GM12891 (cell line): ENCODE measurements at regions not wholly inside any gene's neighbourhood (a gene's known extent, or its start where the extent isn't known, plus 50 kb on each side); places are given as distances from the start of the nearest gene placed in this dataset.

Source experiments
- DNase-seq: peaks from one replicate; pipeline ENCODE4 v3.0.0; 2011; ENCODE audit warnings: low spot score; ENCODE audit not compliant: insufficient read length
- FAIRE-seq: peaks from 2 replicates; lab custom pipeline; 2011; peaks lifted over from hg19 to GRCh38; lab: Jason Lieb, UNC
- PAX5 ChIP-seq: IDR thresholded peaks from 2 replicates; pipeline ENCODE4 v1.6.1; 2011; ENCODE audit warnings: low read length, moderate library complexity, mild to moderate bottlenecking; ENCODE audit not compliant: insufficient read depth, severe bottlenecking
- POLR2A ChIP-seq: IDR thresholded peaks from 2 replicates; pipeline ENCODE4 v1.6.1; 2011; ENCODE audit warnings: low read depth, low read length, control low read depth
- POLR2AphosphoS5 ChIP-seq: IDR thresholded peaks from 2 replicates; pipeline ENCODE4 v1.6.1; 2011; ENCODE audit warnings: low read depth, low read length, control low read depth
- POU2F2 ChIP-seq: IDR thresholded peaks from 2 replicates; pipeline ENCODE4 v1.6.1; 2011; ENCODE audit warnings: low read depth, mild to moderate bottlenecking, control low read depth, low read length, moderate library complexity
- SPI1 ChIP-seq: IDR thresholded peaks from 2 replicates; pipeline ENCODE4 v1.6.1; 2011; ENCODE audit warnings: low read depth, low read length, control low read depth
- TAF1 ChIP-seq: IDR thresholded peaks from 2 replicates; pipeline ENCODE4 v1.6.1; 2011; ENCODE audit warnings: low read depth, low read length, control low read depth

DNA sequence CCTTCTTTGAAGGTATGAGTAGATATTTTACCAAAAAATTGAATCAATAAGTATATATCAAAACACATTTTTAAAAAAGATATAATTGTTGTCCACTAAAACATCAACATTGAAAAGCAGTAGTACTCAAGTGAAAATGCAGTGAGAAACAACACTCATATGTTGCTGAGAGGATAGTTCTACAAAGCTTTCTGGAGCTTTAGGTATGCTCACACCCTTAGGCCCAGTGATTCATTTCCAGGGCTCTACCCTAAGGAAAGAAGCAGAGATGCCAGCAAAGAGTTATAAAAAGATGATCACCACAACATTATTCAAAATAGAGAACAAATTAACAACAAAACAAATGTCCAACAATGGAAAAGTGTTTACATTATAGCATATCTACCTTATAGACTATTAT, 197.3 kb upstream of the CCDC150 start:
- FAIRE-seq (no peak), DNase-seq (no peak)
- TF ChIP-seq PAX5: no peak
- TF ChIP-seq POLR2A: no peak
- TF ChIP-seq TAF1: no peak
- no peak for TF ChIP-seq POU2F2
- no peak for TF ChIP-seq POLR2AphosphoS5
- TF ChIP-seq SPI1: no peak

DNA sequence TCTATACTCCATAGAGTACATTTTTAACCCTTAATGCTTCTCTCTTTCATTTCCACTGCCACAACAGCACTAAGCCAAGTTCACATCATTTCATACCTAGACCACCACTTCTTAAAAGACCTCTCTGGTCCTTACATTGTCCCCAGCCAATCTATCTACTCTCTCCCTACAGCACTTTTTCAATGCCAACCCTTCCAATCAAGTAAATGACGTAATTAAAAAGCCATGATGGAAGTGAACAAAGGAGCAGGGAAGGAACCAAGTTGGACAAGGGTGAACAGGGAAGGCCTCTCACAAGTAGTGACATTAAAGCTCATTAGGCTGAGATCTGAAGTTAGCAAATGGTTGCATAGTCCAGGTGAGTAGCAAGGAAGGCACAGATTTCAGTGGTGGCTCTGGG, 195.1 kb upstream of the CCDC150 start:
- no peak for DNase-seq
- TF ChIP-seq POLR2A (no peak), TAF1 (no peak), POU2F2 (no peak), POLR2AphosphoS5 (no peak), PAX5 (no peak), SPI1 (no peak)
- peak; percentile 26 for FAIRE-seq

DNA sequence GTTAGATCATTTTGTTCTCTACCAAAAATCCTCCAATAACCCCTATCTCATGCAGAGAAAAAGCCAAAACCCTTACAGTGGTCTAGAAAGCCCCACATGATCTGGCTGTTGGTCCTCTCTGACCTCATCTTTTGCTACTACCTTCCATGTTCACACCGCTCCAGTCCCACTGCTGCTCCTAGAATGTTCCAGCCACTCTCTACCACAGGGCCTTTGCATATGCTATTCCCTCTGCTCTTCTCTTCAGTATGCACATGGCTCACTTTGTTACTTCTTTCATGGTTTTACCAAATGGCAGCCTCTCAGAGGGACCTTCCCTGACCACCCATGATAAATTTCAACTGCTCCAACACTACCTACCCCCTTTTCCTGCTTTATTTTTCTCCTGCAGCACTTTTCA, 193.5 kb upstream of the CCDC150 start:
- DNase-seq (no peak), FAIRE-seq (no peak)
- TF ChIP-seq POLR2A: no peak
- no peak for TF ChIP-seq TAF1
- no peak for TF ChIP-seq PAX5
- no peak for TF ChIP-seq POLR2AphosphoS5
- no peak for TF ChIP-seq SPI1
- no peak for TF ChIP-seq POU2F2

DNA sequence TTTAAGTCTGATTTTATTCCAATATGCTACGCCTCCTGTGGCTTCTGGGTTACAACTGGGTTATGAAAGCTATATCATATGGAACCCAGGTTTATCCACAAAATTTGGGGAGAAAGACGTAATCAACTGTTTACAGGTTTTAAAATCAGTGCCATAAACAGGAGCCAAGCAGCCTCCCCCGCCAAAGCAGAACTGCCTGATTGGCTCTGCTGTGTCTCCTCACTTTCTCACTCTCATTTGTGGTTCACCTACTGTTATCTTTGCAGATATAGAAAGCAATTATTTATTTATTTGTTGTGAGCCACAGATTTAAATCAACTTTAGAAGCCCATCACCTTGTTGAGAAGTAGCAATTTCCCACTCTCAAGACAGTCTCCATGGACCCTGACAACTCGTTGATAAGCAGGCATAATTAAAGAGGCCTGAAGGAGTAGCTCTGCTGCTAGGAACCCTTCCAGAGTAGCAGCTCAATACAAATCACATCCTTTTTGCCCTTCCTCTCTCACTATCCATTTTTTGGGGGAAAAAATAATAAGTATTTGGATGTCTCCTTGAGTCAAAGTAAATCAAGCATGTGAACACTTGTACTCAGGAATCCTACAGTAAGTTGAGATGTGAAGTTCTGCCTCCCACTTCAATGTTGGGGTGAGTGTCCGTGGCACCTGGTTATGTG, 191.0 kb upstream of the CCDC150 start:
- FAIRE-seq (peak; percentile 75), DNase-seq (no peak)
- TF ChIP-seq TAF1 (no peak), POLR2AphosphoS5 (peak; percentile 86), PAX5 (no peak), POU2F2 (peak; percentile 74), POLR2A (peak; percentile 95), SPI1 (no peak)

DNA sequence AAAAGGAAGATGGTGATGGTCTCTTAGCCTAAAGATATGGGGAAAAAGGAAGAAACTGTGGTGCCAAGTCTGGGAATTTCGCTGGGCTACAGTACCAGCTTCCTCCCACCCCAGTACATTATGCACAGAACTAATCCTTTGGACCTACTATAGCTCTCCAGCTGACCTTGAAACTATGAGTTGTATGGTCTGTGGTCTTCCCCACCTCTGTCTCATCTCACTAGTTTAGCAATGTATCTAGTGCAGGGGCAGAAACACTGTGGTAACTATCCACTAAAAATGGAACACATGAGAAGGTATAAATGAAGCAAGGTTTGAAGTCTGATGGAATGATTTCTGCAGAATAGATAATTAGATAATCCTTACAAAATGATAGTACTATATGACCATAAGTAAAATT, 190.4 kb upstream of the CCDC150 start:
- FAIRE-seq: peak; percentile 94
- no peak for TF ChIP-seq PAX5
- TF ChIP-seq POU2F2: peak; percentile 77; the same call in 1 of the 2 replicates

DNA sequence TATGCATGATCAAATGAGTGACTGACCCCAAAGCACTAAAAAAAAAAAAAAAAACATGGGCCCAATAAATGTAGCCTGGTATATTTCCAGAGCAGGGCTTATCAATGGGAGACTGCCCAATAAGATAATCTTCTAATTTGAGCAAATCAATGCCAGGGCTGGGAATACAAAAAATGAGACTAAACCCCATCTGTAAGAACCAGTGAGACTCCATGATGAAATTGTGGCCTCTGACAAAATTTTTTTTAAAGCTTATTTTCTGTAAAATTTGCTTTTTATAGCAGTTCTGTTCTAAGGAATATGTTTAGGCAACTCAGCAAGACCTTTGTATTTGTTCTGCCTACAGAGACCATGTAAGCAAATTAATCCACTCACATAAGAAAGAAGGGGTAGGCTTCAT, 186.8 kb upstream of the CCDC150 start:
- no peak for FAIRE-seq
- DNase-seq: no peak
- no peak for TF ChIP-seq POLR2AphosphoS5
- no peak for TF ChIP-seq POU2F2
- TF ChIP-seq TAF1: no peak
- no peak for TF ChIP-seq SPI1
- no peak for TF ChIP-seq PAX5
- TF ChIP-seq POLR2A: no peak

More for the DNA sequence above, 190.4 kb upstream of the CCDC150 start:
- DNase-seq: no peak

DNA sequence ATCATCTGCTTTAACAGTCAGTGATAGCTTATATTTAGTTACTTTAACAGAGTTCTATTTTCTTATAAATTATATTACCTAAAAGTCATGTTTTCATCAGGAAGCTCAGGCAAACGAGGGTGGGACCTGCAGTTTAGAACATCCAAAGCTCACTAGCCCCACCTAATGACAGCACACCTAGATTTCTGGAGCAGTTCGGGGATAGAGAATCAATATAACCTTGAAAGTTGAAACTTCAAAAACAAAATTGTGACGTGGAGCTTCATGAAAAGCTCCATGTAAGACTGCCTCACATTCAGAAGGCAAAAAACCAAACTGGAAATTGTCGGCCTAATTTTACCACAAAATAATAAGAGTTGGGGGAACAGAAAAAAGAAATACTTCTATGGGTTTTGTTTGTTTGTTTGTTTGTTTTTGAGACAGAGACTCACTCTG, 185.9 kb upstream of the CCDC150 start:
- no peak for TF ChIP-seq TAF1
- TF ChIP-seq POLR2A: no peak
- TF ChIP-seq POLR2AphosphoS5: no peak
- no peak for TF ChIP-seq PAX5
- no peak for TF ChIP-seq SPI1
- TF ChIP-seq POU2F2: no peak
- DNase-seq (peak; percentile 10), FAIRE-seq (peak; percentile 85)

DNA sequence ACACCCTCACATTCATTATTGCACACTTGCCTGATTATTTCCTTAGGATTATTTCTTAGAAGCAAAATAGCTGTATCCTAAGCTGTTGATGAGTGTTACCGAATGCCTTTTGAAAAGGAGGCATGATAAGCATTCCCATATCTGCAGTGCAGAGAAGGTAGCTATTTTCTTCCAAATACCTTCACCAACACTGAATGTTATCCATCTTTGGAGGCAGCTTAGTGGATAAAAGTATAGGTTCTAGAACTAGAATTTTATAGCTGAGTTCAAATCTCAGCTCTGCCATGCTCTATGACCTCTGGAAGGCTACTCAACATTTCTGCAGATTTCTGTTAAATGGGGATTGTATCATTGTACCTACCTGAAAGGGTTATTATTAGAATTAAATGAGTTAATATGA, 185.0 kb upstream of the CCDC150 start:
- no peak for FAIRE-seq
- TF ChIP-seq POLR2A: no peak
- no peak for TF ChIP-seq SPI1
- no peak for TF ChIP-seq PAX5
- no peak for TF ChIP-seq POLR2AphosphoS5
- TF ChIP-seq POU2F2: no peak
- no peak for TF ChIP-seq TAF1
- no peak for DNase-seq

DNA sequence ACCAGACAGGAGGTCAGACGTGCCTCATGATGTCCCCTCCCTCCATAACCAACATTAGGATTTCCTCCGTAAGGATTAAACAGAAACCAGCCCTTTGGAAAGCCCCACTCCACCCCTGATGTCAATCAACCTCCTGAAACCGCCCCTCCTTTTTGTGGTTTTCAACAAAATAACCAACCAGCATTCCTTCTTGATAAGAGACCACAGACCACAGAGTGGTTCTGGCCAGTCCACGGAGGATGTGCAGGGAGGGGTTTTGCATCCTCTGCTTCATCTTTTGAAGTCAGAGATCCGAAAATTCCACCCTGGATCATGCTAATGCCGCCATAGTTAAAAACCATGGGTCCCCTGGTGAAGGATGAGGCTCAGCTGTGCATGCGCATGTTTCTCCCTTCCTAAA, 180.0 kb upstream of the CCDC150 start:
- no peak for DNase-seq
- FAIRE-seq: no peak
- no peak for TF ChIP-seq POLR2A
- TF ChIP-seq PAX5: no peak
- no peak for TF ChIP-seq TAF1
- TF ChIP-seq SPI1: no peak
- no peak for TF ChIP-seq POU2F2
- no peak for TF ChIP-seq POLR2AphosphoS5

DNA sequence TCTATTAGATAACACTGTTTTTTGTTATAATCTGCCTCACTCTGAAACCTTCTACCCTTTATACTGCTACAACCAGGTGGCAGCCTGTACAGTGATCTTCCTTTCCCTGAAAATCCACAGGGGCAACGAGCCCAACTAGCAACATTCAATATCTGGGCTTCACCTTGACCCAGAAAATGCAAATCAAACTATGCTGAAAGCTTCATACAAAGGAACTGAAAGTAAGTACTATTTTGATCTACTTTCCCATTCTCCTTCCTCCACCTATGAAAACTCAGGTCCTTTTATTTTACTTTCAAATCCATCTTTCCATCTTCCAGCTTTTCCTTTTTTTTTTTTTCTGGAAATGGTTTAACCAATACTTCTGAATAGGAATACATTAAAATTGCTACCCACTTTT, 175.8 kb upstream of the CCDC150 start:
- DNase-seq: no peak
- FAIRE-seq: no peak
- TF ChIP-seq TAF1 (no peak), SPI1 (peak; percentile 68)

DNA sequence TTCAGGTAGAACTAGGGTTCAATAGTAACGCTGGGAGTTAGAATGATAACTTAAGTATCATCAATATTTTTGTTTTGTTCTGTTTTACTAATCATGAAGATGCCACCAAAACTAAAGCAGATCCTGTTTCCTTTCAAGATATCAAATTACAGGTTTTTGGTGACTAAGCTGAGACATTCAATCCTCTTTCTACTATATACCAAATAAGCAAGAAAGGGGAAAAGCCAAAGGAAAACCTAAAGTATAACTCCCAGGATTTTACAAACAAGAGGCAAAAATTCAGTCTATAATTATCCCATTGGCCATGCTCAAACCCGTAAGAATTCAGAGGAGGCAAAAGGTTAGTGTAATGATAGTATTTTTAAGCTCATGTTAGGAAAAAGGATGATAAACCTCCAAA, 175.2 kb upstream of the CCDC150 start:
- FAIRE-seq (no peak), DNase-seq (no peak)
- no peak for TF ChIP-seq SPI1
